Uterus (tissue), 3 donors: ENCODE measurements at regions not wholly inside any gene's neighbourhood (a gene's known extent, or its start where the extent isn't known, plus 50 kb on each side); places are given as distances from the start of the nearest gene placed in this dataset.
"Not testable (repeated sequence)": the region's sequence is repeated elsewhere in the genome, so short reads cannot be mapped to it uniquely, and the experiment has no call there.

Experiments used
- DNase-seq, 2 donors: peaks; one replicate each; pipeline ENCODE4 v3.0.0-alpha.2; 2019 to 2020
- H3K27ac ChIP-seq, 2 donors: fragments of 200-600 bp; sonication (generic); 1 replicate in 1 of 2; 2 replicates in 1 of 2; pipeline ENCODE4 v1.5.1; 2016 to 2018
- H3K27me3 ChIP-seq, 2 donors: fragments of 200-600 bp; sonication (generic); one replicate each; pipeline ENCODE4 v1.5.1; 2018 to 2019; ENCODE audit warnings: control low read depth in 1 of 2
- H3K36me3 ChIP-seq, 2 donors: fragments of 200-600 bp; sonication (generic); one replicate each; pipeline ENCODE4 v1.5.1; 2019; ENCODE audit warnings: control low read depth in 1 of 2
- H3K4me1 ChIP-seq, 2 donors: fragments of 200-600 bp; sonication (generic); one replicate each; pipeline ENCODE4 v1.5.1; 2018 to 2019; ENCODE audit warnings: control low read depth in 1 of 2
- H3K4me3 ChIP-seq, 2 donors: fragments of 200-600 bp; sonication (generic); 1 replicate in 1 of 2; 2 replicates in 1 of 2; pipeline ENCODE4 v1.5.1; 2018 to 2019; ENCODE audit warnings: mild to moderate bottlenecking in 1 of 2
- H3K9me3 ChIP-seq, 2 donors: fragments of 200-600 bp; sonication (generic); one replicate each; pipeline ENCODE4 v1.5.1; 2019; ENCODE audit warnings: control low read depth in 1 of 2
- POLR2A ChIP-seq, 2 donors: fragments of 450-650 bp; IDR thresholded peaks; one replicate each; pipeline ENCODE4 v1.6.1; 2016; ENCODE audit warnings: antibody characterized with exemption in 2 of 2, mild to moderate bottlenecking in 1 of 2, moderate library complexity in 1 of 2
- intact Hi-C: fragments of 100-400 bp; cut with DNase I; formaldehyde crosslinking; loops from one replicate; pipeline ENCODE4 v1.15.1; 2023; ENCODE audit warnings: low total_unique reads
- TF ChIP-seq, protein P1 (sequence below), 4 experiments: fragments of 200-600 bp in 2 of 4; fragments of 450-650 bp in 2 of 4; sonication (generic) in 2 of 4; IDR thresholded peaks; one replicate each; pipeline ENCODE4 v1.5.1; 2016 to 2019; ENCODE audit warnings: antibody characterized with exemption in 4 of 4, mild to moderate bottlenecking in 2 of 4, moderate library complexity in 1 of 4
- donor health status: DM: yes; HTN: yes; CAD: no.

GRCh38 chr10:118926441-118926840 lies 103.1 kb upstream of the NANOS1 start:
- no peak for DNase-seq
- no peak for TF ChIP-seq POLR2A (IDR thresholded peaks at IDR 0.05)
- TF ChIP-seq, protein P1, sequence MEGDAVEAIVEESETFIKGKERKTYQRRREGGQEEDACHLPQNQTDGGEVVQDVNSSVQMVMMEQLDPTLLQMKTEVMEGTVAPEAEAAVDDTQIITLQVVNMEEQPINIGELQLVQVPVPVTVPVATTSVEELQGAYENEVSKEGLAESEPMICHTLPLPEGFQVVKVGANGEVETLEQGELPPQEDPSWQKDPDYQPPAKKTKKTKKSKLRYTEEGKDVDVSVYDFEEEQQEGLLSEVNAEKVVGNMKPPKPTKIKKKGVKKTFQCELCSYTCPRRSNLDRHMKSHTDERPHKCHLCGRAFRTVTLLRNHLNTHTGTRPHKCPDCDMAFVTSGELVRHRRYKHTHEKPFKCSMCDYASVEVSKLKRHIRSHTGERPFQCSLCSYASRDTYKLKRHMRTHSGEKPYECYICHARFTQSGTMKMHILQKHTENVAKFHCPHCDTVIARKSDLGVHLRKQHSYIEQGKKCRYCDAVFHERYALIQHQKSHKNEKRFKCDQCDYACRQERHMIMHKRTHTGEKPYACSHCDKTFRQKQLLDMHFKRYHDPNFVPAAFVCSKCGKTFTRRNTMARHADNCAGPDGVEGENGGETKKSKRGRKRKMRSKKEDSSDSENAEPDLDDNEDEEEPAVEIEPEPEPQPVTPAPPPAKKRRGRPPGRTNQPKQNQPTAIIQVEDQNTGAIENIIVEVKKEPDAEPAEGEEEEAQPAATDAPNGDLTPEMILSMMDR (IDR thresholded peaks at IDR 0.05): no peak
- intact Hi-C loops: no loop called here
- Histone ChIP-seq H3K4me3 (no peak overlapping the region), H3K27me3 (no peaks in the 10 kb centered on the region), H3K9me3 (peaks cover 0 to 2% of the 10 kb centered on the region in 2 donors), H3K4me1 (peaks cover 0 to 5% of the 10 kb centered on the region in 2 donors), H3K27ac (no peak overlapping the region), H3K36me3 (no peaks in the 10 kb centered on the region)

DNA sequence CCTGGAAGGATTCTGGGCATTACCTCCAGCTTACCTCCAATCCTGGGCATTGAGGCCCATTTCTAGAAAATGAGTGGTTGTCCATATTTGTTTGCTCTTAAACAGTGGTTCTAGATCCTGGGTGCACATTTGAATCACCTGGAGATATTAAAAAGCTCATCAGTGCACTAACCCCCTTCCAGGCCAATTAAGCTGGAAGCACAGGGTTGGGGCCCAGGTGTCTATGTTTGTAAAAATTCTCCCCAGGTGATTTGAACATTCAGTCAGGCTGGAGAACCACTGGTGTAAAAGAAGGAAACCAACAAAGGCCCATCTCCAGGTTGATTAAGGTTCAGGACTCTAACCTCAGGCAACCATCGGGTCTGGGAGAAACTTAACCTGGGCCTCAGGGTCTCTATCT lies 102.6 kb upstream of the NANOS1 start:
- no peaks in the 10 kb centered on the region for H3K36me3 ChIP-seq

DNA sequence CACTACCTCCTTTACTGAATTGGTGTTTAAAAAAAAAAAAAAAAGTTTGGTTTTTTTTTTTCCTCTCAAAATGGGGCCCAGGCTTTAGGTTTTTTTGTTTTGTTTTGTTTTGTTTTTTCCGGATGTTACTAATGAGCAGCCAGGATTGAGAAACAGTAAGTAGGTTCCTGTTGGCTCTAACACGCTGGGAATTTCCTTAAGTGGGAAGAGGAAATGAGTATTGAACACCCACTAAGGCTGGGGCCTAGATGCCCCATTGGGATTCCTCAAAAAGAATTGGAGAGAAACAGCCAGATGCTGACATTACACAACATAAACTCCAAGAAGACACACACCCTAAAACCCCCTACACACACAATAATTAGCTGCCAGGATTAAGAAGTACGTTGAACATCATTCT lies 102.2 kb upstream of the NANOS1 start:
- H3K9me3 ChIP-seq: peaks cover 0 to 2% of the 10 kb centered on the region in 2 donors
- H3K27ac ChIP-seq: no peak overlapping the region
- intact Hi-C loops: no loop called here
- H3K4me1 ChIP-seq: no peaks in the 10 kb centered on the region
- no peaks in the 10 kb centered on the region for H3K27me3 ChIP-seq
- no peak overlapping the region for H3K4me3 ChIP-seq
- H3K36me3 ChIP-seq: no peaks in the 10 kb centered on the region
- no peak for DNase-seq
- TF ChIP-seq, protein P1 (IDR thresholded peaks at IDR 0.05): no peak
- no peak for TF ChIP-seq POLR2A (IDR thresholded peaks at IDR 0.05)

More for the DNA sequence above, 102.6 kb upstream of the NANOS1 start:
- H3K27me3 ChIP-seq: no peaks in the 10 kb centered on the region
- H3K27ac ChIP-seq: no peak overlapping the region
- TF ChIP-seq POLR2A (IDR thresholded peaks at IDR 0.05): no peak
- TF ChIP-seq, protein P1 (IDR thresholded peaks at IDR 0.05): no peak
- peaks cover 0 to 1% of the 10 kb centered on the region in 2 donors for H3K4me1 ChIP-seq
- no peak overlapping the region for H3K4me3 ChIP-seq
- no peak for DNase-seq
- intact Hi-C loops: no loop called here
- H3K9me3 ChIP-seq: peaks cover 0 to 2% of the 10 kb centered on the region in 2 donors

GRCh38 chr10:118930614-118931013 lies 98.9 kb upstream of the NANOS1 start:
- Histone ChIP-seq H3K9me3 (peaks cover 0 to 2% of the 10 kb centered on the region in 2 donors), H3K27ac (no peak overlapping the region), H3K4me3 (no peak overlapping the region), H3K36me3 (no peaks in the 10 kb centered on the region), H3K27me3 (no peaks in the 10 kb centered on the region), H3K4me1 (no peaks in the 10 kb centered on the region)
- TF ChIP-seq, protein P1 (IDR thresholded peaks at IDR 0.05): no peak
- intact Hi-C loops: no loop called here
- no peak for DNase-seq

- no peak for DNase-seq
- Histone ChIP-seq H3K27ac (no peak overlapping the region), H3K4me3 (no peak overlapping the region), H3K27me3 (no peaks in the 10 kb centered on the region), H3K4me1 (no peaks in the 10 kb centered on the region), H3K36me3 (no peaks in the 10 kb centered on the region), H3K9me3 (peaks cover 0 to 2% of the 10 kb centered on the region in 2 donors)
- TF ChIP-seq, protein P1 (IDR thresholded peaks at IDR 0.05): no peak
- no peak for TF ChIP-seq POLR2A (IDR thresholded peaks at IDR 0.05)
- intact Hi-C loops: no loop called here
These were observed 98.1 kb upstream of the NANOS1 start for GRCh38 chr10:118931436-118931835.

GRCh38 chr10:118932154-118932553 lies 97.4 kb upstream of the NANOS1 start:
- H3K27ac ChIP-seq, intact Hi-C loops, DNase-seq, H3K4me3 ChIP-seq, H3K27me3 ChIP-seq, H3K9me3 ChIP-seq, H3K36me3 ChIP-seq, H3K4me1 ChIP-seq: not testable (repeated sequence)
